ENCODE measurements at regions not wholly inside any gene's neighbourhood (a gene's known extent, or its start where the extent isn't known, plus 50 kb on each side); places are given as distances from the start of the nearest gene placed in this dataset.
"Not testable (repeated sequence)": the region's sequence is repeated elsewhere in the genome, so short reads cannot be mapped to it uniquely, and the experiment has no call there.

GRCh38 chr20:19893356-19893755 lies 123.8 kb upstream of the NAA20 start:
- no peak for DNase-seq (ENCODE audit: low spot score)

- DNase-seq (ENCODE audit: low spot score), result no peak
Observed at GRCh38 chr20:19895761-19896160, 121.4 kb upstream of the NAA20 start.

DNA sequence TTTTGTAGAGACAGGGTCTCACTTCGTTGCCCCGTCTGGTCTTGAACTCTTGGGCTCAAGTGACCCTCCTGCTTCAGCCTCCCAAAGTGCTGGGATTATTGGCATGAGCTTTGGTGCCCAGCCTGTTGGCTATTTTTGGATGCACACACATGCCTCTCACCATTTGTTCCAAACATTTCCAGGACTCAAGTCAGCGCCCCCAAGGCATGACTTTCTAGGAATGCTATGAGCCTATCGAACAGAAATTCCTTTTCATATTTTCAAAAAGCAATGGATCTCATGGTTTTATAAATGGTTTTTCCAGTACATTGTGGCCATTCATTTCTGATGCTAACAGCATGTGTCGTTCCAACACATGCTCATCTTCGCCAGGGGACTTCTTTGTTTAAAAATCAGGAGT lies 119.3 kb upstream of the NAA20 start:
- no peak for DNase-seq (ENCODE audit: low spot score)

- DNase-seq (ENCODE audit: low spot score), result no peak
Observed at GRCh38 chr20:19901226-19901625, 115.9 kb upstream of the NAA20 start.

GRCh38 chr20:19903168-19903811 lies 113.9 kb upstream of the NAA20 start:
- peak; percentile 88 for DNase-seq (ENCODE audit: low spot score)

DNA sequence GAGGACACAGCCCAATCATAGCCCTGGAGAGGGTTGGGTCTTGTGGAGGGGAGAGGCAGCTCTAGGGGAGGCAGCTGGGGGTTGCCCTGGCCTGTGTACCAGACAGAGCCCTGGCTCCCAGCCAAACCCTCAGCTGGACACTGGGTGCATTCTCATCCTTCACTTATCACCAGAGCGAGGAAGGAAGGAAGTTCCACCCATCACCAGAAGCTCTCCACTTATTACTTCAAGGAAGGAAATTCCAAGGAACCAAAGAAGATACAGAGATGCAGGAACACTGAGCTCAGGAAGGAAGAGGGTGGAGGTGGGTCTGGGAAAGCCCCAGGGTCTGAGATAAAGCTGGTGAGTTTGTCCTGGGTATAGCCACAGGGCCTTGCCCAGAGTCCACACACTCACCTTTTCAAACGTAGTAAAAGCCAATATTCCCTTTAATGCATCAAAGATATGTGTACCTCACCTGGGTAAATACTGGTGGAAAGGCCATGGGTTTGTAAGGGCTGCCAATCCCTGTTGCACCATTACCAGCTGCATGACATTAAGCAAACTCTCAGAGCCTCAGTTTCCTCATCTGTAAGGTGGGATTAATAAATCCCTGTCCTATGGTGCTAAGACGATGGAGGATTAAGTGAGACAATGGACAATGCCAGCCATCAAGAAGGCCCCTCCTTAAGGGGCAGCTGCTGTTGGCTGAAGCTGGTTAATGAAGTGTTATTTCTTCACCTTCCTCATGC lies 109.7 kb upstream of the NAA20 start:
- no peak for DNase-seq (ENCODE audit: low spot score)

DNA sequence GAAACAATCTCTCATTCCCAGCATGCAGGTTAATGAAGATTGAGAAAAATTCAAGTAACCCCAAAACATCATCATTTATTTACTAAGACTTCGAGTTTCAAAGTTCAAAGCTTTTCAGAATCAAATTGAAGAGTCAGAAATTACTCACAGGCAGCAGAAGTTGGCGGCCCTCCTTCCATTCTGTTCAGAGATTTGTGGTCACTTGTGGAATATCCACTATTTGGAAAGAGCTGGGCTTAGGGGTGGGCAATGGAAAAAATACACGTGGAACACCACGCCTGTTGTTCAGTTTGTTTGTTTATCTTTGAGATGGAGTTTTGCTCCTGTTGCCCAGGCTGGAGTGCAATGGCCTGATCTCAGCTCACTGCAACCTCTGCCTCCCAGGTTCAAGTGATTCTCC lies 108.6 kb upstream of the NAA20 start:
- no peak for DNase-seq (ENCODE audit: low spot score)

GRCh38 chr20:19909725-19910124 lies 107.4 kb upstream of the NAA20 start:
- DNase-seq (ENCODE audit: low spot score), result peak; percentile 49

DNA sequence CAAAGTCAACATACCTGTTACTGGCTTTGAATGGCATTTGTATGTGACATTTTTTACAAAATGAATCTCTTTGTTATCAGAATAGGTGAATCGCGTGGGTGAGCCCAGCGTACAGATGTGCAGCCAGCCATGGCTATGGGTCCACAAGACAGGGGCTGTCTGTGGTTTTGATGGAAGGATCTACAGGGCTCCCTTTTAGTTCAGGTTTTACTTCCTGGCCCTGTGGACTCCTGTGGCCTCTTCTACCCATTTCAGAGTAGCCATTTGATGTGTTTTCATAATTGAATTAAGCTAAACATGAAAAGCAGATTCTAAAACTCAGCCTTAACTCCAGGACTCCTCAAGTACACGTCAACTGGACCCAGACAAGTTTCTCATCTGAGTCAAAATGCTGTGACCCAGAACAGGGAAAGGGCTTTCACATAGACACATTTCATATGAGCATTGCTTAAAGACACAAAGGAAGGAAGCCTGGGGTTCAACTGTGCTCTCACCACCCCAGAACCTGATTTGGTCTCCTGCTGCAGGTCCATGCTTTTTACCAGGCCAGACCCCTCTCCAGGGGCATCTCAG lies 105.3 kb upstream of the NAA20 start:
- DNase-seq (ENCODE audit: low spot score), result no peak

DNA sequence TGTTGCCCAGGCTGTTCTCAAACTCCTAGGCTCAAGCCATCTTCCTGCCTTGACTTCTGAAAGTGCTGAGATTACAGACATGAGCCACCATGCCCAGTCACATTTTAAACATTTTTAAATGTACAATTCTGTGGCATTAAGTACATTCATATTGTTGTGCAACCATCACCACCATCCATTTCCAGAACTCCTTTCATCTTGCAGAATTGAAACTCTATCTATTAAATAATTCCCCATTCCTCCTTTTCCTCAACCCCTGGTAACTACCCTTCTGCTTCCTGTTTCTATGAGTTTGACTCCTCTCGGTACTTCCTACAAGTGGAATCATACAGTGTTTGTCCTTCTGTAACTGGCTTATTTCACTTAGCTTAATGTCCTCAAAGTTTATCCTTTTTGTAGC lies 103.8 kb upstream of the NAA20 start:
- no peak for DNase-seq (ENCODE audit: low spot score)

- no peak for DNase-seq (ENCODE audit: low spot score)
Observed at GRCh38 chr20:19913927-19914614, 103.1 kb upstream of the NAA20 start.

DNA sequence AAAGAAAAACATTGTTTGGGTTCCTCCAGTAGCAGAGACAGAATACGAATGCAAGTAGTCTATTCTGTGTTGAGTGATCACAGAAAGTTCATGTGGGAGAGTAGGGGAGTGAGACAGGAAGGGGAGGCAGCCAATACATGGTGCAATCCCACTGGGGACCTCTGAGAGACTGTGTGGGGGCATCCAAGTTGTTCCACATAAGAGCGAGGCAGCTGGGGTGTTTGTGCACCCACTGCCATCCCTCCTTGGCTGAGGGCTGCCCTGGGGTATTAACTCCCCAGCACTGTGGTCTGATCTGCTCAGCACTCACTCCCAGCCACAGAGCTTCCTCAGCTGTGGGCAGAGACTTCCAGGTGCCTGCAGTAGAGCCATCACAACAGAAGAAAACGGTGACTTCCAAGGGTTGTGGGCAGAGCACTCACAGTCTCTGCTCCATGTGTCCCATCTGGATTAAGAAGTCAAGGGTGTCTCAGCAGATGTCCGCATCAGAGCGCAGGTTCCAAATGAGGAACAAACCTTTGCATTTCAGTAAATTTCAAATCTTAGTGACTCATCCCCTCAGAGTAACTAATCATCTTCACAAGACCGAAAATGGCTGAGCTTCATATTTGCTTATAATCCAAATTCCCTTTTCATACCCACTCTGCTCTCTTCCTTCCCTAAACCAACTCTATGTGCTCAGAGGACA lies 101.9 kb upstream of the NAA20 start:
- DNase-seq (ENCODE audit: low spot score), result no peak

DNA sequence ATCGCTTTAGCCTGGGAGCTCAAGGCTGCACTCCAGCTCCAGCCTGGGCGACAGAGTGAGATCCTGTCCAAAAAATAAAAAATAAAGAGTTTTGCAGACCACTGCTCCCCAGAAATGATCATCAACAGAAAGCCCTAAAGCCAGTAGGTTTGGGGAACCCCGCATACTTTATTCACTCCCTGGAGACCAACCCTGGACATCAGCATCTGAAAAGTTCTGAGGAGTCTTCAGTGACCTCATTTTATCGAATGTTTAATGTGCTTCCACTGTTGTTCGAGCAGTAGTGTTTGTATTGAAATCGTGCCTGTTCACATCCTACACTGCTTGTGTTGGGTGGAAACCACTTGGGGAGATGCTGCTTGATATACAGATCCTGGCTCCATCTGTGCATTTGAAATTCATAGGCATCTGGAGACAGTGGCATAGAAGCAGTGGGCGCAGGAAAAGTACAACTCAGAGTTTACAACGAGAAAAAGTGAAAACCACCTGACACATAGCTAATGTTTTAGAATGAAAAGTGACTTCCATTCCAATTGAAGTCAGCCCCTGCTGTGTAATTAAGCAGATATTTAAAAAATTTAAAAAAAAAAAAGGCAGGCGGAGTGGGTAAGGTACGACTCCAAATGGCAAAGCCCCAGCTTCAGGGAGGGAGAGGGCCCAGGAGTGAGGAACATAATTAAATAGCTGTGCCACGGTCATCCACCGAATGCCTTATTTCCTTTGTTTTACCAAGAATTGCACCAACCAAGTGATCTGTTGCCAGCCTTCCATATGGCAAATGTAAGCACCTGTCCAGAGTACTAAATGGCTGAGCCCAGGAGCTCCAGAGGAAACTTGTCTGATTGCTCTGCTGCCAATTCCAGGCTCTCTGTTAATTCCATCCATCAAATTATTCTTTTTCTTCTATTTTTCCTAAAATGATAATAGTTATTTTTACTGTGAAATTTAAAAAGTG lies 100.4 kb upstream of the NAA20 start:
- DNase-seq (ENCODE audit: low spot score), result no peak

DNA sequence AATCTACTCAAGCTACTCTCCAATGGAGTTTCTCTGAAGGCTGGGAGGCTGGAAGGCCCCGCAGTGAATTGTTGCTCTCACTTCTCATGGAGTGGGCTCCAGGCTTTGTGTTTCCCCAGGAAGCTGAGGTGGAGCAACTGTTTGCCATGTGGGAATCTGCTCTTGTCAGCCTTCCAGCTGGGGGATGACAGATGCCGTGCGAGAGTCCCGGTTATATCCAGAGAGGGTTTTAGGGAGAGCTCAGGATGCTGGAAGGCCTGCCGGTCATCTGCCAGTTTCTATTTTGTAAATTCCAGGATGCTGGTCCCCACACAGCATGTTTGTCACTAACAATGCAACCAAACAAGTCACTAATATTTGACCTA lies 98.2 kb upstream of the NAA20 start:
- no peak for DNase-seq (ENCODE audit: low spot score)

GRCh38 chr20:19920381-19921138 lies 96.6 kb upstream of the NAA20 start:
- DNase-seq (ENCODE audit: low spot score), result no peak

GRCh38 chr20:19921284-19921793 lies 95.8 kb upstream of the NAA20 start:
- DNase-seq (ENCODE audit: low spot score), result no peak

- not testable (repeated sequence) for DNase-seq (ENCODE audit: low spot score)
Observed at GRCh38 chr20:19921829-19922228, 95.3 kb upstream of the NAA20 start.

DNA sequence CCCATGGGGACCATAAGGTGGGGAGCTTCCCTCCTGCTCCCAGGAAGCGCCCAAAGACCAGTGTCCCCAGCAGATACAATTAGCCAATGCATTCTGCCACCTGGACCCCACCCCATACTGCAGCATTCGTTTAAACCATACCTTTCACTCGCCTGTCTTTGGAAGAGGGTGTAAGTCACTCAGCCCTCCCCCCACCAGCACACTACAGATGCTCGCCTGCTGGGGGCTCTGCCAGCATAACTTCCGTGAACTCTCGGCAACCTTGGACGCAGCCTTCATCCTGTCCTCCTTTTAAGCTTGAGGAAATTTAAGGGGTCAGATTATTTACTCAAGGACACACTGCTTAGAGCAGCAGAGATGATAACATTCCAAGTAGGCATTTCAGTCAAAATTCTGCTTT lies 94.4 kb upstream of the NAA20 start:
- DNase-seq (ENCODE audit: low spot score), result no peak

GRCh38 chr20:19923762-19924161 lies 93.4 kb upstream of the NAA20 start:
- DNase-seq (ENCODE audit: low spot score), result no peak

- DNase-seq (ENCODE audit: low spot score), result peak; percentile 16
Observed at GRCh38 chr20:19924255-19924654, 92.9 kb upstream of the NAA20 start.

All from H4 (cell line).